Small intestine (tissue), 7 donors: ENCODE measurements at regions not wholly inside any gene's neighbourhood (a gene's known extent, or its start where the extent isn't known, plus 50 kb on each side); places are given as distances from the start of the nearest gene placed in this dataset.

ENCODE experiments used
- DNase-seq, 2 donors: peaks; one replicate each; pipeline versions ENCODE4 v3.0.0 to v3.0.0-alpha.2; 2013
- FAIRE-seq: peaks from 2 replicates; lab custom pipeline; 2012; peaks lifted over from hg19 to GRCh38; lab: Jason Lieb, UNC
- H3K27ac ChIP-seq, 3 donors: one replicate each; pipeline ENCODE4 v1.5.1; 2013; ENCODE audit warnings: low read length in 2 of 3, mild to moderate bottlenecking in 2 of 3, control low read depth in 1 of 3, inconsistent platforms in 1 of 3, low read depth in 1 of 3, moderate library complexity in 1 of 3
- H3K27me3 ChIP-seq, 3 donors: one replicate each; pipeline ENCODE4 v1.6.1; 2013; ENCODE audit warnings: low read length in 3 of 3, inconsistent platforms in 1 of 3; ENCODE audit not compliant: control insufficient read depth in 3 of 3, insufficient read depth in 3 of 3
- H3K36me3 ChIP-seq, 3 donors: one replicate each; pipeline ENCODE4 v1.6.1; 2013; ENCODE audit warnings: low read length in 3 of 3, inconsistent platforms in 1 of 3, low read depth in 1 of 3, mild to moderate bottlenecking in 1 of 3, moderate library complexity in 1 of 3; ENCODE audit not compliant: control insufficient read depth in 3 of 3, insufficient read depth in 2 of 3
- H3K4me1 ChIP-seq, 3 donors: one replicate each; pipeline ENCODE4 v1.6.1; 2013; ENCODE audit warnings: low read length in 2 of 3, inconsistent platforms in 1 of 3, low read depth in 1 of 3, mild to moderate bottlenecking in 1 of 3, moderate library complexity in 1 of 3; ENCODE audit not compliant: control insufficient read depth in 3 of 3, insufficient read depth in 2 of 3
- H3K4me3 ChIP-seq, 3 donors: one replicate each; pipeline ENCODE4 v1.5.1; 2013; ENCODE audit warnings: low read length in 3 of 3, control low read depth in 1 of 3, inconsistent platforms in 1 of 3, low read depth in 1 of 3, mild to moderate bottlenecking in 1 of 3, moderate library complexity in 1 of 3
- H3K9me3 ChIP-seq, 2 donors: one replicate each; pipeline ENCODE4 v1.6.1; 2013; ENCODE audit warnings: low read depth in 1 of 2, low read length in 1 of 2; ENCODE audit not compliant: control insufficient read depth in 2 of 2, insufficient read depth in 1 of 2
- WGBS, 3 donors: extraction: QIAGEN DNeasy Blood & Tissue Kit; methylation state at CpG; one replicate each; pipeline ENCODE4 v1.1.7; 2013; 5-methylcytosine and 5-hydroxymethylcytosine counted together
- donor health status: healthy with polysubstance abuse.
- donor health status: control.
- donor health status: control.
- donor health status: Bipolar disorder and iron deficiency.
- donor health status: healthy.

DNA sequence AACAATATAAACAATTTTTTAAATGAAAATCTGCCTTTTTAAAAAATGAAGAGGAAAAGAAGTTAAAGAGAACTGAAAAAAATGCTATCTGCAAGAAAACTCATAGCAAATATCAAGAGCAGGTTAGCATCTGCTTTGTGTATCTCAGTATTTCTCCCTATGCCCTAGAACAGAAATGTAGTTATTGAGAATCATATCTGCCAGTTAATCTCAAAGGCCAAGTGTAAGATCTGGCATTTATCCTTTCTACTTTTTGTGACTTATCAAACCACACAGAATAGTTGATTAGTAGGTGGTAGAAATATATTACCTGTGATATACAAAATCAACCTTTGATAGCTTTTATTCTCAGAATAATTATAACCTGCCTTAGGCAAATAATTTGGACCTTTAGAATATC is 1699.8 kb downstream of the EFNA5 start:
- Histone ChIP-seq H3K4me3 (no peak overlapping the region), H3K27me3 (no peaks in the 10 kb centered on the region), H3K4me1 (no peaks in the 10 kb centered on the region), H3K9me3 (no peaks in the 10 kb centered on the region), H3K36me3 (no peaks in the 10 kb centered on the region), H3K27ac (no peak overlapping the region)
- FAIRE-seq (no peak), DNase-seq (no peak)

DNA sequence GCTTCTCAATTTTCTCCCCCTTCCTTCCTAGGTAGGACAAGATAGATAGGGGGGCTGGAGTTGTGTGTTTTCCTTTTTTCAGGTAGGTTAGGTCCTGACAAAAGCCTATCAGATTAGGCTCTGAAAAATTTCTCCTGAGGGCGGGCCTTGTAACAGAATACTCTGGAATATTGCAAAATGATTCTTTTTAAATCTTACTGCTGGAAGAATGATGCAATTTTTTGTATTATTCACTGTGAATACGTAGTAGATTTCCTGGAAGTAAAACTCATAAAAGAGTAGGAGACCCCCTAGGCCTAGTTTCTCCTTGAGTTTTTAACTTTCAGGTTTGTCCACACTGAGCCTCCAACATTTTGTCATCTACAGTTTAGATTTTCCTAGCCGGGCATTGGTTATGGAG is 1701.8 kb downstream of the EFNA5 start:
- H3K9me3 ChIP-seq: no peaks in the 10 kb centered on the region
- H3K27ac ChIP-seq: no peak overlapping the region
- DNase-seq (no peak), FAIRE-seq (no peak)
- H3K27me3 ChIP-seq: no peaks in the 10 kb centered on the region
- H3K4me1 ChIP-seq: no peaks in the 10 kb centered on the region
- no peak overlapping the region for H3K4me3 ChIP-seq
- H3K36me3 ChIP-seq: no peaks in the 10 kb centered on the region
- WGBS, 3 donors: 76 to 83% (median 78%) methylated on average over 3 of the region's 3 CpGs

- Histone ChIP-seq H3K9me3 (no peaks in the 10 kb centered on the region), H3K27me3 (no peaks in the 10 kb centered on the region), H3K36me3 (no peaks in the 10 kb centered on the region), H3K27ac (no peak overlapping the region), H3K4me3 (no peak overlapping the region), H3K4me1 (no peaks in the 10 kb centered on the region)
- FAIRE-seq (no peak), DNase-seq (no peak)
- 48 to 75% (median 64%) methylated on average over 2 of the region's 2 CpGs for WGBS, 3 donors
Observed at GRCh38 chr5:105963696-105964255, 1707.0 kb downstream of the EFNA5 start.

DNA sequence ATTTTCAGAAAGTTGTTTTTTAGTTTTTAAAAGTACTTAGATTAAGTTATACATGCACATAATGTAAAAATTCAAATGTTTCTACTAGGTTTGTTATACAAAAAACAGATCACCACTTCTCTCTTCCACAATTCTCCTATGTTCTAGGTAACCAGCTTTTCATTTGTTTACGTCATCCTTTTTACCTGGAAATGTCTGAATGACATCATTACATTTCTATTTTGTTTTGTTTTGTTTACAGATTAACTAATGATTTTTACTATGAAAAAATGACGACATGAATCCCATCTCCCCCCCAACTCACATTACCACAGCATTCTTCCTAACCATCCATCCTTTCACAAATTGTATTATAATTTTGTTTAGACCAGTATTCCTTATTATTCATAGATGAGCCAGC is 1709.2 kb downstream of the EFNA5 start:
- FAIRE-seq: no peak
- H3K27me3 ChIP-seq: no peaks in the 10 kb centered on the region
- no peak for DNase-seq
- WGBS, 3 donors: 77 to 87% (median 80%) methylated on average over 2 of the region's 2 CpGs
- H3K27ac ChIP-seq: no peak overlapping the region
- H3K4me3 ChIP-seq: no peak overlapping the region
- no peaks in the 10 kb centered on the region for H3K4me1 ChIP-seq
- H3K9me3 ChIP-seq: no peaks in the 10 kb centered on the region
- H3K36me3 ChIP-seq: no peaks in the 10 kb centered on the region

DNA sequence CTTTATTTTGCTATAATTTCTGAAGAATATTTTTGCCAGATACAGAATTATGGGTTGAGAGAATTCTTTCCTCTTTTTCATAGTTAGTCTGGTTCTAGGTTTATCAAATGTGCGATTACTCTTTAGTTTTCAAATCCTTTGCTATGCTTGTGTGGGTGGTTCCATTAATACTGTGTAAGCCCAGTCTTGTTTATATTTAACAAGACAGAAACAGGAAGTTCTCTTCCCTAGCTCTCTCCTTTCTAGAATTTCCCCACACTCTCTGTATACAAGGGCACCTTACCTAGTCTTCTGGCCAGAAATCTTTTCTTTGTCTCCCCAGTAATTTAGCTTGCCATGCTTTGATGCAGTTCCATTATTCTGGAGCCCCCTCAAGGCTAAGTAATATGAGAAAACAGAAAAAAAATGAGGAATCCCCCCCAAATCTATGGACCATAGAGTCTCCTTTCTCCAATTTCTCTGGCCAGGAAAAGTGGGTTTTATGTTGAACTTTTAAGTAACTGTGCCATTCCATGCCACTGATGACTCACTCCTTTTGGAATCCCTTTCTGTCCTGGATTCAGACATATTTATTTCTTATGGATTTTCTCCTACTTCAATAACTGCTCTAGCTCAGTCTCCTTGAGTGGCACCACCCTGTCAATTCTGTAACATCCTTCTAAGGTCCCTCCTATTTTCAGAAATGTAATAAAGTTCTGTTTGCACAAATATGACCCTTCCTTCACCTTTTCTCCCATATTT is 1714.1 kb downstream of the EFNA5 start:
- no peaks in the 10 kb centered on the region for H3K27me3 ChIP-seq
- no peak for FAIRE-seq

GRCh38 chr5:105954341-105954740 is 1716.4 kb downstream of the EFNA5 start:
- WGBS, 3 donors: 54 to 76% (median 59%) methylated on average over 3 of the region's 3 CpGs
- no peak for FAIRE-seq
- Histone ChIP-seq H3K36me3 (no peaks in the 10 kb centered on the region), H3K27ac (no peak overlapping the region), H3K9me3 (no peaks in the 10 kb centered on the region), H3K27me3 (no peaks in the 10 kb centered on the region), H3K4me1 (no peaks in the 10 kb centered on the region), H3K4me3 (no peak overlapping the region)
- DNase-seq: no peak

More for the DNA sequence above, 1714.1 kb downstream of the EFNA5 start:
- no peak overlapping the region for H3K27ac ChIP-seq
- no peak for DNase-seq
- WGBS, 3 donors: 90 to 100% (median 96%) methylated on average over 1 of the region's 1 CpG
- H3K36me3 ChIP-seq: no peaks in the 10 kb centered on the region
- no peak overlapping the region for H3K4me3 ChIP-seq
- H3K4me1 ChIP-seq: no peaks in the 10 kb centered on the region
- H3K9me3 ChIP-seq: no peaks in the 10 kb centered on the region

DNA sequence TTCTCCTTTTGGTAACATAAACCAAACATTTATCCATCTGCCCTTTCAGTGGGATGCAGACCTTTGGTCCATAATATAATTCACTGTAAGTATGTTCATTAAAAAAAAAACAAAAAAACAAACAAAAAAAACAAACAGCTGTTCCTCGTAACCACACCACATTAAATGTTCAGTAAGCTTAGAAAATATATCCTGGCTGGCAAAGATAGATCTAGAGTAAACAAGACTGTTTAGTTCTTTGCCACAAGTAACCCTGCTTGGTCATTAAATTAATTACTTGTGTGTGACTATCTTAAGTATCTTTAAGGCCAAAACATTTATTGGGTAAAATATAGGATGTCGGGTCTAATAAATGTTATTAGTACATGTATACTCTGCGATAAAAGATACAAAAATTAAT is 1717.1 kb downstream of the EFNA5 start:
- FAIRE-seq: no peak
- Histone ChIP-seq H3K9me3 (no peaks in the 10 kb centered on the region), H3K27ac (no peak overlapping the region), H3K27me3 (no peaks in the 10 kb centered on the region), H3K4me1 (no peaks in the 10 kb centered on the region), H3K4me3 (no peak overlapping the region), H3K36me3 (no peaks in the 10 kb centered on the region)
- 79 to 84% (median 81%) methylated on average over 3 of the region's 3 CpGs for WGBS, 3 donors
- no peak for DNase-seq

DNA sequence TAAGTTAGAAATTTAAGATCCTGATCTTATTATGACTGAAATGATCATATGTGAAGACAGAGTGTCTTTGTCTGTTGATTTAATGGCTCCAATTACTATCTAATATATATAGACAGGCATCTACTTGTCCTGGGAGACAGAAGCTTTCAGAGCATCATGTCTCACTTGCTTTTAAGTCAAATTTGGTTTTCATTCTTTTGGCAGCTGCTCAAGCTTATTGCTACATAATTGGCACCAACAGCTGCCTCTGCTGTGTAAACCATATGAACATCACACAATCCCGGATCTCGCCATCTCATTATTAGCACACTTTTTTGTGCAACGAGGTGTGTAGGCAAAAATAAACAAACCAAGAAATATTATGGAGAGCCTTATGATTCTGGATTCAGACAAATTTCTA is 1717.9 kb downstream of the EFNA5 start:
- FAIRE-seq: no peak
- no peaks in the 10 kb centered on the region for H3K9me3 ChIP-seq
- H3K4me3 ChIP-seq: no peak overlapping the region
- H3K27ac ChIP-seq: no peak overlapping the region
- 63 to 70% (median 64%) methylated on average over 3 of the region's 3 CpGs for WGBS, 3 donors
- no peaks in the 10 kb centered on the region for H3K27me3 ChIP-seq
- H3K36me3 ChIP-seq: no peaks in the 10 kb centered on the region
- no peak for DNase-seq
- no peaks in the 10 kb centered on the region for H3K4me1 ChIP-seq

DNA sequence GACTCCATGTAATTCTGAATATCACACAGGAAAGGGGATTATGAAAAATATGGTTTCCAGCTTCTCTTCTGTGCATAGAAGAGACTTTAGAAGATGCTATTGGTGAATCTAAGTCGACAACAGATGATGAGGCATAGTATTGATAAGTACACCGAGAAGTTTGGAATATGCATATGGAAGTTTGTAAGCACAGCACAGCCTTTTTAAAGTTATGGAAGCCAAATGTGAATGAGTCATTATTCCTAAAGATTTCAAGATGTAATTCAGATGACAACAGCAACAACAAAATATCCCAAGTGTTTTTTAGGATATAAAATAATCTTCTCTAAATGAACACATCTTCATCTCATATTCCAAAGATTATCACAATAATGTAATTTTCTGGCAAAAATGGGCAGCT is 1723.3 kb downstream of the EFNA5 start:
- FAIRE-seq: no peak
- H3K4me3 ChIP-seq: no peak overlapping the region

More for the DNA sequence above, 1723.3 kb downstream of the EFNA5 start:
- no peak overlapping the region for H3K27ac ChIP-seq
- WGBS, 3 donors: 69 to 78% (median 76%) methylated on average over 2 of the region's 2 CpGs
- H3K9me3 ChIP-seq: no peaks in the 10 kb centered on the region
- no peaks in the 10 kb centered on the region for H3K27me3 ChIP-seq
- H3K4me1 ChIP-seq: no peaks in the 10 kb centered on the region
- DNase-seq: no peak
- H3K36me3 ChIP-seq: no peaks in the 10 kb centered on the region
